HEK293 (cell line): ENCODE measurements at regions not wholly inside any gene's neighbourhood (a gene's known extent, or its start where the extent isn't known, plus 50 kb on each side); places are given as distances from the start of the nearest gene placed in this dataset.

Experiments used
- CTCF ChIA-PET: fragments of 350-600 bp; formaldehyde crosslinking; extraction: SDS; loops from one replicate; lab custom pipeline; 2021; ENCODE audit warnings: antibody characterized with exemption; lab: Yijun Ruan, JAX
- POLR2A ChIA-PET: fragments of 300-600 bp; formaldehyde crosslinking; extraction: SDS; loops from one replicate; lab custom pipeline; 2020; ENCODE audit warnings: antibody characterized with exemption, inconsistent platforms; lab: Yijun Ruan, JAX
- H3K27ac ChIP-seq: fragments of 200-500 bp; sonication (Bioruptor generic); 2 replicates; pipeline ENCODE4 v1.5.1; 2014; ENCODE audit warnings: low read depth, low read length, control low read depth, inconsistent platforms; ENCODE audit errors: extremely low read depth
- H3K36me3 ChIP-seq, 2 experiments: fragments of 200-500 bp in 1 of 2; sonication (Bioruptor generic) in 1 of 2; 1 replicate in 1 of 2; 2 replicates in 1 of 2; pipeline ENCODE4 v1.5.1; 2014 to 2017; ENCODE audit warnings: inconsistent platforms in 2 of 2, low read length in 2 of 2; ENCODE audit not compliant: control insufficient read depth in 2 of 2, insufficient read depth in 1 of 2
- H3K4me1 ChIP-seq: fragments of 200-500 bp; sonication (Bioruptor generic); 2 replicates; pipeline ENCODE4 v1.5.1; 2014; ENCODE audit warnings: mild to moderate bottlenecking, low read length, inconsistent platforms; ENCODE audit not compliant: control insufficient read depth, insufficient read depth
- H3K4me3 ChIP-seq: 2 replicates; pipeline ENCODE4 v1.5.1; 2011; ENCODE audit warnings: low read depth, mild to moderate bottlenecking, control low read depth, low read length, moderate library complexity
- H3K9me3 ChIP-seq: fragments of 200-500 bp; sonication (Bioruptor generic); 2 replicates; pipeline ENCODE4 v1.5.1; 2014; ENCODE audit warnings: low read depth, low read length, inconsistent platforms; ENCODE audit not compliant: control insufficient read depth, insufficient read depth
- EGR2 ChIP-seq: fragments of 450-650 bp; formaldehyde crosslinking; IDR thresholded peaks from 2 replicates; pipeline ENCODE4 v1.5.1; 2016; ENCODE audit warnings: low read depth, missing biosample characterization, missing genetic modification characterization
- GLIS2 ChIP-seq: fragments of 450-650 bp; formaldehyde crosslinking; IDR thresholded peaks from 2 replicates; pipeline ENCODE4 v1.5.1; 2016; ENCODE audit warnings: missing biosample characterization, missing genetic modification characterization
- IKZF3 ChIP-seq: fragments of 450-650 bp; IDR thresholded peaks from 2 replicates; pipeline ENCODE4 v1.5.0; 2018; ENCODE audit warnings: missing biosample characterization, mild to moderate bottlenecking, missing genetic modification characterization, moderate library complexity
- KLF1 ChIP-seq: fragments of 450-650 bp; formaldehyde crosslinking; IDR thresholded peaks from 2 replicates; pipeline ENCODE4 v1.5.1; 2016; ENCODE audit warnings: missing biosample characterization, missing genetic modification characterization
- KLF10 ChIP-seq: fragments of 450-650 bp; IDR thresholded peaks from 2 replicates; pipeline ENCODE4 v1.5.1; 2018; ENCODE audit warnings: missing biosample characterization, mild to moderate bottlenecking, missing genetic modification characterization
- KLF7 ChIP-seq: fragments of 450-650 bp; formaldehyde crosslinking; IDR thresholded peaks from 2 replicates; pipeline ENCODE4 v1.5.1; 2016; ENCODE audit warnings: missing biosample characterization, missing genetic modification characterization, borderline replicate concordance
- OVOL3 ChIP-seq: fragments of 450-650 bp; formaldehyde crosslinking; IDR thresholded peaks from 2 replicates; pipeline ENCODE4 v1.5.1; 2016; ENCODE audit warnings: missing biosample characterization, missing genetic modification characterization
- PRDM6 ChIP-seq: fragments of 450-650 bp; formaldehyde crosslinking; IDR thresholded peaks from 2 replicates; pipeline ENCODE4 v1.5.1; 2017; ENCODE audit warnings: missing biosample characterization, missing genetic modification characterization
- SCRT1 ChIP-seq: fragments of 450-650 bp; formaldehyde crosslinking; IDR thresholded peaks from 2 replicates; pipeline ENCODE4 v1.5.1; 2016; ENCODE audit warnings: missing biosample characterization, missing genetic modification characterization, borderline replicate concordance
- SP7 ChIP-seq: fragments of 450-650 bp; formaldehyde crosslinking; IDR thresholded peaks from 2 replicates; pipeline ENCODE4 v1.5.1; 2016; ENCODE audit warnings: missing biosample characterization, missing genetic modification characterization
- TRIM28 ChIP-seq: IDR thresholded peaks from 2 replicates; pipeline ENCODE4 v1.6.1; 2011; ENCODE audit warnings: low read length, control low read depth, borderline replicate concordance
- WT1 ChIP-seq: fragments of 450-650 bp; formaldehyde crosslinking; IDR thresholded peaks from 2 replicates; pipeline ENCODE4 v1.5.1; 2016; ENCODE audit warnings: missing biosample characterization, missing genetic modification characterization
- YY2 ChIP-seq: fragments of 450-650 bp; formaldehyde crosslinking; IDR thresholded peaks from 2 replicates; pipeline ENCODE4 v1.5.1; 2016; ENCODE audit warnings: missing biosample characterization, missing genetic modification characterization
- ZBTB20 ChIP-seq: fragments of 450-650 bp; formaldehyde crosslinking; IDR thresholded peaks from 2 replicates; pipeline ENCODE4 v1.5.1; 2016; ENCODE audit warnings: missing biosample characterization, missing genetic modification characterization
- ZBTB6 ChIP-seq: fragments of 450-650 bp; formaldehyde crosslinking; IDR thresholded peaks from 2 replicates; pipeline ENCODE4 v1.5.1; 2017; ENCODE audit warnings: missing biosample characterization, missing genetic modification characterization
- ZBTB8A ChIP-seq: fragments of 450-650 bp; formaldehyde crosslinking; IDR thresholded peaks from 2 replicates; pipeline ENCODE4 v1.5.1; 2016; ENCODE audit warnings: missing biosample characterization, missing genetic modification characterization
- ZIC2 ChIP-seq: fragments of 450-650 bp; formaldehyde crosslinking; IDR thresholded peaks from 2 replicates; pipeline ENCODE4 v1.5.1; 2016; ENCODE audit warnings: missing biosample characterization, missing genetic modification characterization
- ZNF138 ChIP-seq: fragments of 450-650 bp; formaldehyde crosslinking; IDR thresholded peaks from 2 replicates; pipeline ENCODE4 v1.5.1; 2016; ENCODE audit warnings: missing biosample characterization, missing genetic modification characterization, borderline replicate concordance
- ZNF19 ChIP-seq: fragments of 450-650 bp; formaldehyde crosslinking; IDR thresholded peaks from 2 replicates; pipeline ENCODE4; 2016; ENCODE audit warnings: missing biosample characterization, missing genetic modification characterization, low read depth
- ZNF2 ChIP-seq: fragments of 450-650 bp; formaldehyde crosslinking; IDR thresholded peaks from 2 replicates; pipeline ENCODE4 v1.5.1; 2016; ENCODE audit warnings: missing biosample characterization, missing genetic modification characterization
- ZNF394 ChIP-seq: fragments of 450-650 bp; formaldehyde crosslinking; IDR thresholded peaks from 2 replicates; pipeline ENCODE4 v1.5.1; 2016; ENCODE audit warnings: missing biosample characterization, missing genetic modification characterization, mild to moderate bottlenecking, moderate library complexity, borderline replicate concordance
- ZNF518A ChIP-seq: fragments of 450-650 bp; formaldehyde crosslinking; conservative IDR thresholded peaks from 2 replicates; pipeline ENCODE4 v1.5.1; 2016; ENCODE audit warnings: low read depth, missing biosample characterization, missing genetic modification characterization
- ZNF561 ChIP-seq: fragments of 450-650 bp; IDR thresholded peaks from 2 replicates; pipeline ENCODE4 v1.5.1; 2018; ENCODE audit warnings: missing biosample characterization, missing genetic modification characterization, borderline replicate concordance
- ZNF654 ChIP-seq: fragments of 450-650 bp; formaldehyde crosslinking; IDR thresholded peaks from 2 replicates; pipeline ENCODE4 v1.5.1; 2016; ENCODE audit warnings: low read depth, missing biosample characterization, missing genetic modification characterization
- ZNF660 ChIP-seq: fragments of 450-650 bp; IDR thresholded peaks from 2 replicates; pipeline ENCODE4 v1.5.1; 2018; ENCODE audit warnings: missing biosample characterization, mild to moderate bottlenecking, missing genetic modification characterization
- ZNF701 ChIP-seq: fragments of 450-650 bp; formaldehyde crosslinking; IDR thresholded peaks from 2 replicates; pipeline ENCODE4 v1.5.1; 2016; ENCODE audit warnings: missing biosample characterization, missing genetic modification characterization
- ZNF792 ChIP-seq: fragments of 450-650 bp; formaldehyde crosslinking; IDR thresholded peaks from 2 replicates; pipeline ENCODE4 v1.5.1; 2016; ENCODE audit warnings: missing biosample characterization, missing genetic modification characterization
- ZSCAN5A ChIP-seq: fragments of 450-650 bp; formaldehyde crosslinking; IDR thresholded peaks from 2 replicates; pipeline ENCODE4 v1.5.1; 2016; ENCODE audit warnings: missing biosample characterization, missing genetic modification characterization

- TF ChIP-seq ZBTB20 (tag by site-specific recombination) (no peak), KLF10 (tag by site-specific recombination) (no peak), ZNF138 (no peak), SCRT1 (tag by site-specific recombination) (no peak), ZBTB8A (no peak), ZNF518A (tag by site-specific recombination) (no peak), GLIS2 (no peak), WT1 (tag by site-specific recombination) (no peak), OVOL3 (tag by site-specific recombination) (no peak), ZNF792 (tag by site-specific recombination) (no peak), TRIM28 (no peak), PRDM6 (no peak), ZNF2 (tag by site-specific recombination) (no peak), ZBTB6 (tag by site-specific recombination) (no peak), ZSCAN5A (no peak), ZIC2 (no peak)
- no peaks in the 10 kb centered on the region for H3K4me1 ChIP-seq
- ChIA-PET CTCF (no interaction called here), POLR2A (no interaction called here)
- H3K9me3 ChIP-seq, result no peaks in the 10 kb centered on the region
- H3K36me3 ChIP-seq, result no peaks in the 10 kb centered on the region
- H3K4me3 ChIP-seq, result no peak overlapping the region
- no peak overlapping the region for H3K27ac ChIP-seq
Observed at GRCh38 chr7:136412952-136413351, 435.8 kb upstream of the MTPN start.

GRCh38 chr7:136405931-136406777 is 429.0 kb upstream of the MTPN start:
- Histone ChIP-seq H3K9me3 (no peaks in the 10 kb centered on the region), H3K4me1 (no peaks in the 10 kb centered on the region), H3K4me3 (no peak overlapping the region), H3K27ac (no peak overlapping the region), H3K36me3 (no peaks in the 10 kb centered on the region)
- ChIA-PET POLR2A (no interaction called here), CTCF (interaction anchor here (0.6 to 1.3 kb wide), 9 partner anchors 10 to 1186 kb away, joined by 3 to 6 read pairs (median 3); no protein-coding TSS in a partner anchor)
- no peak for TF ChIP-seq KLF7 (tag by site-specific recombination)
- no peak for TF ChIP-seq SP7 (tag by site-specific recombination)
- no peak for TF ChIP-seq YY2 (tag by site-specific recombination)
- no peak for TF ChIP-seq EGR2
- no peak for TF ChIP-seq ZNF394 (tag by site-specific recombination)
- TF ChIP-seq ZNF19 (tag by site-specific recombination), result no peak
- TF ChIP-seq ZNF701, result no peak
- no peak for TF ChIP-seq KLF1 (tag by site-specific recombination)
- no peak for TF ChIP-seq ZNF561
- peak; percentile 31; the same call in 1 of the 2 replicates for TF ChIP-seq ZNF654
- TF ChIP-seq ZNF660 (tag by site-specific recombination), result 0 out of 2 replicates have a peak, but pooled peaks have one; percentile 31
- TF ChIP-seq IKZF3, result no peak
